Effector memory CD8-positive, alpha-beta T cell (primary cell): ENCODE measurements at regions not wholly inside any gene's neighbourhood (a gene's known extent, or its start where the extent isn't known, plus 50 kb on each side); places are given as distances from the start of the nearest gene placed in this dataset.

Experiments
- ATAC-seq: fragments of 150-1000 bp; cut with Tn5 transposase; replicated peaks from 2 replicates; pipeline ENCODE4 v1.10.0; 2021; ENCODE audit warnings: mild to moderate bottlenecking, moderate library complexity
- DNase-seq, 3 experiments: peaks; one replicate each; pipeline ENCODE4 v3.0.0; 2021
- H3K27ac Mint-ChIP-seq, 2 donors: one replicate each; pipeline ENCODE4 v1.8.0; 2022; ENCODE audit warnings: mild to moderate bottlenecking in 2 of 2, mixed read lengths in 2 of 2, moderate library complexity in 2 of 2
- H3K27me3 Mint-ChIP-seq, 2 donors: one replicate each; pipeline ENCODE4 v1.8.0; 2022; ENCODE audit warnings: mixed read lengths in 2 of 2
- H3K36me3 Mint-ChIP-seq: one replicate; pipeline ENCODE4 v1.8.0; 2022; ENCODE audit warnings: mild to moderate bottlenecking, moderate library complexity, mixed read lengths; ENCODE audit not compliant: insufficient read depth
- H3K4me1 Mint-ChIP-seq, 2 donors: one replicate each; pipeline ENCODE4 v1.8.0; 2022; ENCODE audit warnings: low read depth in 2 of 2, mixed read lengths in 2 of 2
- H3K4me3 Mint-ChIP-seq, 2 donors: one replicate each; pipeline ENCODE4 v1.8.0; 2022; ENCODE audit warnings: mild to moderate bottlenecking in 2 of 2, mixed read lengths in 2 of 2, moderate library complexity in 2 of 2
- H3K9me3 Mint-ChIP-seq, 2 donors: one replicate each; pipeline ENCODE4 v1.8.0; 2022; ENCODE audit warnings: mixed read lengths in 2 of 2

DNA sequence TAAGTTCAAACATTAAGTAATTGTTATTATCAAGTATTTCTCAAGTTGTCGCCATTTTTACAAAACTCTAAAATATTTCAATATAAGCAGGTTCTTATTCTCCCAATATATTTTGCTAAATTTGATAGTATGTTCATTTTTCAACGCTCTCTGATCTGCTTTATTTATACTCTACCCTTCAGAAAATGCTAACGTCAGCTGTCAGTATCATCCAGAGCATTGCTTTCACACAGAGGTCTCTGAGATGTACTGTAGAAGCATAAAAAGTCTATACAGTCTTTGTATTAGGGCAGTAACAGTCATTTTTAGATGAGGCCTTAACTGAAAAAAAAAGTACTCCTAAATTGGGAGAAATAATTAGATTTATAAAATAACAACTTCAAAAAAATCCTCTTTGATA is 533.1 kb upstream of the LRFN5 start:
- no peak for ATAC-seq
- no peak for DNase-seq
- Mint-ChIP-seq H3K4me1 (no peaks in the 10 kb centered on the region), H3K36me3 (no peaks in the 10 kb centered on the region), H3K9me3 (peaks cover 0 to 7% of the 10 kb centered on the region in 2 donors), H3K4me3 (no peak overlapping the region), H3K27me3 (no peaks in the 10 kb centered on the region), H3K27ac (no peak overlapping the region)

DNA sequence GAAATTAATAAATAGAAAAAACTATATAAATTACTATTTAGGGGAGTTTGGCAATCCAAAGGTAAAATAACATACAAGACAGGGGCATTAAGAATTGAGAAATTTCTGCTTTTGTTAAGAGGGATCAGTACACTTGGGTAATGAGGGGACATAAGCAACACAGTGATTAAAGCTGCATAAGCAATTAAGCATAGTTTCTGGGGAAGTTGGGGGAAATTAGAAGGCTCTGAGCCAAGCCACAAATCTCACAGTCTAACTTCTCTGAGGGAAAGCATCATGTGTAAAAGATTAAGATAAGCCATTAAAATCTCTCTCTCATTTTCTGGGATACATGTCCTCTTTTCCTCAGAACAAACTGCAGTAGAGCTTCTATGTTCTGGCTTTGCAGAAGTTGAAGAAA is 533.9 kb upstream of the LRFN5 start:
- Mint-ChIP-seq H3K27ac (no peak overlapping the region), H3K27me3 (no peaks in the 10 kb centered on the region), H3K4me3 (no peak overlapping the region), H3K36me3 (no peaks in the 10 kb centered on the region), H3K4me1 (no peaks in the 10 kb centered on the region), H3K9me3 (peaks cover 0 to 7% of the 10 kb centered on the region in 2 donors)
- ATAC-seq, result no peak
- no peak for DNase-seq

DNA sequence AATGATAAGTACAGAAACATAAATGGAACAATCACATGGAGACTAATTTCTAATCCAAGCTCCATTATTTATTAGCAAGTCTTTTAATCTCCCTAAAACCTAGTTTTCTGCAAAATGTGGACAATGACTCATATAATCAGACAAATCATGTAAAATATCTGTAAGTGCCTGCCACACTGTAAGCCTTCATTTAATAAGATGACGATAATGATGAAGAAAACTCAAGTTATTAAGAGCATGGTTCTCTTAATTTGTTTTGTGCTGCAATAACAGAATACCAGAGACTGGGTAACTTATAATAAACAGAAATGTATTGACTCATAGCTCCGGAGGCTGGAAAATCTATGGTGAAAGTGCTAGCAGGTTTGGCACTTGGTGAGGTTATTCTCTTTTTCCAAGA is 535.3 kb upstream of the LRFN5 start:
- Mint-ChIP-seq H3K27ac (no peak overlapping the region), H3K4me1 (no peaks in the 10 kb centered on the region), H3K9me3 (peaks cover 0 to 7% of the 10 kb centered on the region in 2 donors), H3K4me3 (no peak overlapping the region), H3K36me3 (no peaks in the 10 kb centered on the region), H3K27me3 (no peaks in the 10 kb centered on the region)
- DNase-seq, result no peak
- no peak for ATAC-seq

DNA sequence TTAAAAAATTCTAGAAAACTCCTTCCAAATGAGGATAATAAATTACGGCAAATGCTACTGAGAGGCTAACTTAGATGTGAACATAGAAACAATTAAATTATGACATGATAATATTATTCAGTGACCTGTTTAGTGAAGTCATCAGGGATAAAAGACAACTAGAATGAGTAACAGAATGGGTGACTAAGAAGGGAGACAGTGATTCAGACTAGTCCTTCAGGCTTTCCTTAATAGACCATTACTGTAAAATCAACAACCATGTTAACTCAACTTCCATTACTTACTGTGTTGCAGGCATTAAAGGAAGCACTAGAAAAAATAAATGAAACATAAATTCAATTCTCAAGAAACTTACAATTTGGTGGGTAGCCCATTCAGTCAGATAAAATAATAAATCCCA is 543.9 kb upstream of the LRFN5 start:
- Mint-ChIP-seq H3K27ac (no peak overlapping the region), H3K36me3 (no peaks in the 10 kb centered on the region), H3K4me1 (no peaks in the 10 kb centered on the region), H3K9me3 (peaks cover 0 to 7% of the 10 kb centered on the region in 2 donors), H3K4me3 (no peak overlapping the region), H3K27me3 (no peaks in the 10 kb centered on the region)
- no peak for DNase-seq
- ATAC-seq, result no peak

DNA sequence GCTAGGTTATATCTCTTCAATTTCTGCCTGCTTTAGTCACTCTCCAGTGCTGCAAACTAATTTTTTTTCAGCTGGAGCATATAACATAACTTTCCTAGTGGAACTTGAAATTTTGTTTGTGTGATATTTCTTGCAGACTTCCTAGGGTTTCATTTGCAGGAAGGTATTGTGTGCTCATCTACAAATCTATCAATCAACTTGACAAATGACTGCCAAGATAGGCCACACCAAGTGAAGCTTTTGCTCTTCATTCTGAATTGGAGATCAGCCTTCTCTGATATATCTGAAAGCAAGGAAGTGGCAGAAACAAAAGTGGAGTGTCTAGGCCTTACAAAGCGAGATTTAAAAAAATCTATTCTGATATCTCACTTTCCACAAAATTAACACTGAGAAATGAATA is 551.1 kb upstream of the LRFN5 start:
- no peaks in the 10 kb centered on the region for H3K36me3 Mint-ChIP-seq
- no peaks in the 10 kb centered on the region for H3K4me1 Mint-ChIP-seq
- no peaks in the 10 kb centered on the region for H3K27me3 Mint-ChIP-seq
- ATAC-seq (no peak), DNase-seq (no peak)
- no peak overlapping the region for H3K27ac Mint-ChIP-seq
- H3K4me3 Mint-ChIP-seq, result no peak overlapping the region
- H3K9me3 Mint-ChIP-seq, result peaks cover 0 to 2% of the 10 kb centered on the region in 2 donors

DNA sequence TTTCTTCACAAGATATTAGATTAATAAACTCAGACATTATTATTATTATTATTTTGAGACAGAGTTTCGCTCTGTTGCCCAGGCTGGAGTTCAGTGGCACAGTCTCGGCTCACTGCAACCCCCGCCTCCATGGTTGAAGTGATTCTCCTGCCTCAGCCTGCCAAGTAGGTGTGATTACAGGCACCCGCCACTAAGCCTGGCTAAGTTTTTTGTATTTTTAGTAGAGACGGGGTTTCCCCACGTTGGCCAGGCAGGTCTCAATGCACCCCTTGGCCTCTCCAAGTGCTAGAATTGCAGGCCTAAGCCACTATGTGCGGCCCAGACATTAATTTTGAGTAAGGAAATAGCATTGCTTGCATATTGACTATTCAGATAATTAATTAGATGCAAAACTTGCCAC is 554.9 kb upstream of the LRFN5 start:
- H3K9me3 Mint-ChIP-seq, result peaks cover 0 to 2% of the 10 kb centered on the region in 2 donors
- ATAC-seq, result no peak
- no peaks in the 10 kb centered on the region for H3K27me3 Mint-ChIP-seq
- no peaks in the 10 kb centered on the region for H3K4me1 Mint-ChIP-seq
- no peaks in the 10 kb centered on the region for H3K36me3 Mint-ChIP-seq
- no peak overlapping the region for H3K4me3 Mint-ChIP-seq
- no peak for DNase-seq
- no peak overlapping the region for H3K27ac Mint-ChIP-seq

DNA sequence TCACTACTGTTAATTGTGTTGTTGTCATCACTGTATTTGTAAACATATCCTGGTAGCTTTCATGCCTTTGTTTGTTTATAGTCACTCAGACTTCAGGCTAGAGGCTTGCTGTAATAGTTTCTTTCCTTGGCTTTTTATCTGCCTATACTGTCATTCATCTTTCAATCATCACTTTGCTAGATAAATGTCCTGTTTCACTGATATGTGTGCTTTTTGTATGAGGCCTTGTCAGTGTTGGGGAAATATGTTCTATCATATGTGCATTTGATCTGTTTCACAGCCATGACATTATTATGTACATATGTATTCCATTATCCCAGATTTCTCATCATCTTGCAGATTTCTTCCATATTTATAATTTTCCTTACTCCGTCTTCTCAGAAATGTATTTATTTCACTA is 558.9 kb upstream of the LRFN5 start:
- H3K27me3 Mint-ChIP-seq, result no peaks in the 10 kb centered on the region
- no peaks in the 10 kb centered on the region for H3K4me1 Mint-ChIP-seq
- peaks cover 0 to 4% of the 10 kb centered on the region in 2 donors for H3K9me3 Mint-ChIP-seq
- no peak overlapping the region for H3K27ac Mint-ChIP-seq
- no peak overlapping the region for H3K4me3 Mint-ChIP-seq
- ATAC-seq (no peak), DNase-seq (no peak)
- H3K36me3 Mint-ChIP-seq, result no peaks in the 10 kb centered on the region

DNA sequence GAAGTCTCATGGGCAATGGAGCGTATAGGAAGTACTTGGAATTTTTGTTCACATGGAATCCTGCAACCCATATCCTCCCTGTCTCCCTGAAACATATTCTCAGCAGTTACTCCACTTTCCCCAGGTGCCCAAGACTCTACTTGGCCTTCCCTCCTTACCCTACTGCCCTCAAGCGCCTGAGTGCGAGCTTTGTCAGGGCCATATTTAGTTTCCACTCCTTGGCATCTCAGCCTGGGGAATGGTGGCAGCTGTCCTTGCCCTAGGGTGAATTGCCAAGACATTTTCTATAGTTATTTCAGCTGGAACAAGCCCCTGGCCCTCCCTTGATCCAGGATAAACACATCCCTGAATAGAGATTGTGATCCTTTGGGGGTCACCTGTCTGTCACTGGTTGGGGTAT is 569.3 kb upstream of the LRFN5 start:
- Mint-ChIP-seq H3K27me3 (no peaks in the 10 kb centered on the region), H3K4me3 (no peak overlapping the region), H3K4me1 (no peaks in the 10 kb centered on the region), H3K9me3 (peaks cover 7% of the 10 kb centered on the region in 2 donors), H3K36me3 (peaks cover 3% of the 10 kb centered on the region), H3K27ac (no peak overlapping the region)
- ATAC-seq (no peak), DNase-seq (no peak)

DNA sequence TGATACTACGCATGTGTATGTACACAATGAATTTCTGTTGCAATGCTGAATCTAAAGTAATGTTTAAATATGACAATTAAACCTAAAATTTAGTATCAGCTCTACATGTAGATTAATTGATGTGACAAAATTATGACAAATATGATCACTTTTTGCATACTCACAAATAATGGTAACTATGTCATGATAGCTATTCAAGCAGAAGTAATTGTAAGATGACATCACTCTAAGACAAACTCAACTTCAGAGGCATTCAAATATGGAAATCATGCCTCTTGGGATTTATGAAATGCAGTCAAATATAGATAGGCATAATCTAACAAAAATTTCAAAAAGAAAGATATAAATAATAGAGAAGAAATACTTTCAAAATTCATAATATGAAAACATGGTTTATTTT is 571.7 kb upstream of the LRFN5 start:
- Mint-ChIP-seq H3K36me3 (peaks cover 3% of the 10 kb centered on the region), H3K27ac (no peak overlapping the region), H3K9me3 (peaks cover 7 to 8% of the 10 kb centered on the region in 2 donors), H3K4me3 (no peak overlapping the region), H3K27me3 (no peaks in the 10 kb centered on the region), H3K4me1 (no peaks in the 10 kb centered on the region)
- DNase-seq, result no peak
- ATAC-seq, result no peak

DNA sequence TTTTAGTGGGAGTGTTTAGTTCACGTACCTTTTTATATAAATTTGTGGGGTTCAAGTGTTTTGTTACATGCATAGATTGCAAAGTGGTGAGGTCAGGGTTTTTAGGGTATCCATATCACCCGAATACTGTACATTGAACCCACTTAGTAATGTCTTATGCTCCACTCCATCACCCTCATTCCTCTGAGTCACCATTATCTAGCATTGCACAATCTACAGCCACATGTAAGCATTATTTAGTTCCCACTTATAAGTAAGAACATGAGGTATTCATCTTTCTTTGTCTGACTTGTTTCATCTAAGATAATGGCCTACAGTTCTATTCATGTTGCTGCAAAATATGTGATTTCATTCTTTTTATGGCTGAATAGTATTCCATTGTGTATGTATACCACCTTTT is 583.7 kb upstream of the LRFN5 start:
- H3K4me1 Mint-ChIP-seq, result no peaks in the 10 kb centered on the region
- H3K9me3 Mint-ChIP-seq, result peaks cover 0 to 9% of the 10 kb centered on the region in 2 donors
- DNase-seq, result no peak
- H3K4me3 Mint-ChIP-seq, result no peak overlapping the region
- H3K27ac Mint-ChIP-seq, result no peak overlapping the region
- no peak for ATAC-seq
- no peaks in the 10 kb centered on the region for H3K27me3 Mint-ChIP-seq
- no peaks in the 10 kb centered on the region for H3K36me3 Mint-ChIP-seq

DNA sequence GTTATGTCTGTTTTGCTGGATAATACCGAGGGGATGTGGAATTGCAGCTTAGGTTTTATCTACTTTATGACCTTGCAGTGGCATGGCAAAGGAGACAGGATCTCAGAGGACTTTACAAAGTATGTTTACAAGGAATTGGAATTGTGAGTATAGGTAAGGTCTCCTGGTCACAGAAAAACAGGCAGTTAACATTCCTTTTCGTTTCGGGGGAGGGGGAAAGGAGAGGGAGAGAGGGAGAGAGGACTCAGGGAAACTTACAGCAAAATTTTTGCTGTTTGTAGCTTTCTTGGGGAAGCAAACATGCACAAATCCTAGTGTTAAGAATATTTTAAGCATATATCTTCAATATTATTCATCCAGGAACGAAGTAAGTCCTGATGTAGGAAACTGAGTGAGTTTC is 590.5 kb upstream of the LRFN5 start:
- Mint-ChIP-seq H3K36me3 (no peaks in the 10 kb centered on the region), H3K27me3 (no peaks in the 10 kb centered on the region), H3K4me1 (no peaks in the 10 kb centered on the region), H3K27ac (no peak overlapping the region), H3K9me3 (peaks cover 0 to 3% of the 10 kb centered on the region in 2 donors), H3K4me3 (no peak overlapping the region)
- ATAC-seq (no peak), DNase-seq (no peak)

DNA sequence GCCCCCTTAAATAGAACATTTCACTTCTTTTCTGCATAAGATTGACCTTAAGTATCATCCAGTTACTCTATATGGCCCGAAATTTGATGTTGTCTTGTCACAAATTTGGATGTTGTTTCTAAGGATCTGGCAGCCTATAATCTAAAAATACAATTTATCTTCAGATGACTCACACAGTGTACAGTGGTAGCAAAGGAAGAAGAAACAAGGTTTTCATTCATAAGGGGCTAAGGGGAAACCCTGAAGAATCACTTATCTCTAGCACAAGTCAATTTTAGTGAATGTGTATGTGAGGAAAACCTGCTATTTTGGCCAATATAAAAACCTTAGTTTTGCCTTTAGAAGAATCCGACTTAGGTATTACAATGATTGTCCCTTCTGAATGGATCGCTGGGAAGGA is 606.3 kb upstream of the LRFN5 start:
- no peak overlapping the region for H3K4me3 Mint-ChIP-seq
- DNase-seq (no peak), ATAC-seq (no peak)

DNA sequence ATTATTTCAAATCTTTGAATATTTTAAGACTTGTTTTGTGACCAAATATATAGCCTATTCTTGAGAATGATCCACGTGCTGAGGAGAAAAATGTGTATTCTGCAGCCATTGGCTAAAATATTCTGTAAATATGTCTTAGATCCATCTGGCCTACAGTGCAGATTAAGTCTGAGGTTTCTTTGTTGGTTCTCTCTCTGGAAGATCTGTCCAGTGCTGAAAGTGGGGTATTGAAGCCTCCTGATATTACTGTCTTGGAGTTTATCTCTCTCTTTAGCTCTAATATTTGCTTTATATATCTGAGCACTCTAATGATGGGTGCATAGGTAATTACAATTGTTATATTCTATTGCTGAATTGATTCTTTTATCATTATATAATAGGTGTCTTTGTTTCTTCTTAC is 617.4 kb upstream of the LRFN5 start:
- no peak for ATAC-seq
- no peak overlapping the region for H3K27ac Mint-ChIP-seq
- no peak for DNase-seq
- no peaks in the 10 kb centered on the region for H3K27me3 Mint-ChIP-seq
- peaks cover 8 to 20% of the 10 kb centered on the region in 2 donors for H3K9me3 Mint-ChIP-seq
- no peaks in the 10 kb centered on the region for H3K4me1 Mint-ChIP-seq
- no peak overlapping the region for H3K4me3 Mint-ChIP-seq
- H3K36me3 Mint-ChIP-seq, result no peaks in the 10 kb centered on the region

More for the DNA sequence above, 606.3 kb upstream of the LRFN5 start:
- Mint-ChIP-seq H3K36me3 (no peaks in the 10 kb centered on the region), H3K27me3 (no peaks in the 10 kb centered on the region), H3K9me3 (peaks cover 0 to 1% of the 10 kb centered on the region in 2 donors), H3K4me1 (no peaks in the 10 kb centered on the region), H3K27ac (no peak overlapping the region)

DNA sequence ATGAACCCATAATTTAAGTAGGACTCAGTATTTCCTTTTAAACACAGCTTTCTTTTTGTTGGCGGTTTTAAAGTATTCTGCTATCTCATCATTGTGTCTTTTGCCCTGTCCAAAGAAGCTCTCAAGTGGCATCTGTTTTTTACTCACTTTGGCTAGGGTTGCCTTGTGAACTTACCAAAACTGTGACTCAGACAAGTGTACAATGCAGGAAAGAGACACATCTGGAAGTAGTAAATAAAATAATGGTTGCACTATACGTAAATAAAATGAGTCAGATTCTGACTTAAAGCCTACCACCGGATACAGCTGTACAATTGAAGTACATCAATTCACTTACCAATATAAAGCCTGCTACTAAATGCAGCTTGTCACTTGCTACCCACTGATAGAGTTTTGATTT is 619.2 kb upstream of the LRFN5 start:
- ATAC-seq (no peak), DNase-seq (no peak)
- Mint-ChIP-seq H3K9me3 (peaks cover 9 to 23% of the 10 kb centered on the region in 2 donors), H3K27ac (no peak overlapping the region), H3K27me3 (no peaks in the 10 kb centered on the region), H3K4me3 (no peak overlapping the region), H3K36me3 (no peaks in the 10 kb centered on the region), H3K4me1 (no peaks in the 10 kb centered on the region)

DNA sequence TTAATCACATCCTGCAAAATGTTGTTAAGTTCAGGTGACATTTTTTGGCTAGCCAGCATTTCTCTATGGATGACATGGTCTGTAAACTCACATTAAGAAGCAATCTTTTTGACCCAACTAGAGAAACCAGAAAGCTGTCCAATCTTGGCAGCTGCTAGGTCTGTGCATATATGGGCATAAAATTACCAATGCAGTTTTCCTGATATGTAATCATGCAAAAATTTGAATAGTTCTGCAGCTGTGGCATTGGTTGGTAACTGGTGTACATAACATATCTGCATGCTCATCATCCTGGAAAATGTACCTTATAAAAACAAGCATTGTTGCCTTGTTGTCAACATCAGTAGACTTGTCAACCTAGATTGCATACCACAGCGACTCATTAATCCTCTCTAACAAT is 620.0 kb upstream of the LRFN5 start:
- no peaks in the 10 kb centered on the region for H3K27me3 Mint-ChIP-seq
- no peak for ATAC-seq
- H3K27ac Mint-ChIP-seq, result no peak overlapping the region
- H3K4me3 Mint-ChIP-seq, result no peak overlapping the region
- peaks cover 9 to 24% of the 10 kb centered on the region in 2 donors for H3K9me3 Mint-ChIP-seq
- H3K4me1 Mint-ChIP-seq, result no peaks in the 10 kb centered on the region
- no peak for DNase-seq
- no peaks in the 10 kb centered on the region for H3K36me3 Mint-ChIP-seq
